Fibroblast of mammary gland (primary cell): ENCODE measurements at regions not wholly inside any gene's neighbourhood (a gene's known extent, or its start where the extent isn't known, plus 50 kb on each side); places are given as distances from the start of the nearest gene placed in this dataset.
A peak's percentile ranks its signal among the peaks of the same experiment; 100 is the strongest.

Experiments used
- DNase-seq: peaks from one replicate; pipeline ENCODE4 v3.0.0-alpha.2; 2010; ENCODE audit warnings: low read depth
- H3K4me3 ChIP-seq: 2 replicates; pipeline ENCODE4 v1.5.1; 2011; ENCODE audit warnings: low read depth, mild to moderate bottlenecking, low read length, moderate library complexity; ENCODE audit not compliant: control insufficient read depth
- CTCF ChIP-seq: conservative IDR thresholded peaks from 2 replicates; pipeline ENCODE4 v1.5.1; 2011; ENCODE audit warnings: low read depth, low read length, inconsistent platforms; ENCODE audit not compliant: control insufficient read depth, insufficient read depth

DNA sequence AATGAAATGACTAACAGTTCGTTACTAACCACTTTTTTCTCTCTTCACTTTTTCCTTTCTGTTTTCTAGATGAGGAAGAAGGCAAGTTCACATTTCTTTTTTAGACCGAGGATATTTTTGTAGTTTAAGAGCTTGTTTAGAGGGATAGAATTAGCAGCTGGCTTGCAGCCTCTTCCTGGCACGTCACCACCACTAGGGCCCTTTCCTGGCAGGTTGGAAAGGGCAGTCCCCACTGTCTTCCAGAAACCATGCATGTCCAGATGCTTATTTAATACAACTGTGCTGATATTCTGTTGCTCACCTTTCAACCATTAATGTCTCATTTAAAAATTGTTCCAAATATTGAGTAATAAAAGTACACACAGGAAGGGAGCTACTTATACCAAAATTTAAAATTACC, 209.5 kb upstream of the PACRGL start:
- no peak overlapping the region for H3K4me3 ChIP-seq
- DNase-seq: no peak
- no peak for TF ChIP-seq CTCF

GRCh38 chr4:20493761-20494353, 206.4 kb upstream of the PACRGL start:
- peak; percentile 23 for DNase-seq
- H3K4me3 ChIP-seq: no peak overlapping the region
- TF ChIP-seq CTCF: no peak

DNA sequence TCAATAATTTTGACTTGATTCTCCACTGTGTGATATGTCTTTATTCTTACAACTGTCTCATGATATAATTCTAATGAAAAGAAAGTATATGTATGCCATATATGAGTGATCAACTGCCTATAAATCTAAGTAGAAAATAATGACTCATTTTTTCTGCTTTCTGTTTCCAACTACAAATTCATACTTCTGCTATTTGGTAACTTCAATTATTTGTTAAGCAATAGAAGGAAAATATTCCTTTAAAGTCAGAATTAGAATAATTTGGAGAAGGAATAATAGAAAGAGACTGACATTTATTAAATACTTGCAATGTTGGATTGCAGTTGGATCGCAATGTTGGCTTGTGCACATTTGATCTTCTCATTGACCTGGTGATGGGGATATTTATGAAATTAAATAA, 204.2 kb upstream of the PACRGL start:
- no peak for TF ChIP-seq CTCF

GRCh38 chr4:20504146-20504545, 196.1 kb upstream of the PACRGL start:
- DNase-seq: no peak
- no peak for TF ChIP-seq CTCF
- H3K4me3 ChIP-seq: no peak overlapping the region

More for the DNA sequence above, 204.2 kb upstream of the PACRGL start:
- no peak overlapping the region for H3K4me3 ChIP-seq
- peak; percentile 20 for DNase-seq

- no peak for DNase-seq
- no peak for TF ChIP-seq CTCF
These were observed 194.3 kb upstream of the PACRGL start for GRCh38 chr4:20505927-20506326.

DNA sequence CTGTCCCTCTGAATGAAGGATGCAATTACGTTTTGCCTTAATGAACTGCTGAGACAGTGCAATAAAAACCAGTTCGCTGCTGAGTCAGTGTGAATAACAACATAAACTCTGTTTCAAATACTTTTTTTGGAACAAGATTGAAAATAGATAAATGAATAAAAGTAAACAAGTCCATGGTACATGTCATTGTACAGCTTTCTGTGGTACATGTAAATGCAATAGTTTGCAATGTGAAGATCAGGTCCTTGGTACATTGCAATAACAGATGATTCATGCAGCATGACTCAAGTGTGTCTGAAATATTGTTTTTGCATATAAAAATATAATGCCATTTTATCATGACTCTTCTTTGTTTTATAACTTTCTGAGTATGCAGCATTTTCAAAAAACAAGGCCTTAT, 193.4 kb upstream of the PACRGL start:
- DNase-seq: peak; percentile 88
- TF ChIP-seq CTCF: no peak
- no peak overlapping the region for H3K4me3 ChIP-seq

More at GRCh38 chr4:20505927-20506326, 194.3 kb upstream of the PACRGL start:
- no peak overlapping the region for H3K4me3 ChIP-seq

DNA sequence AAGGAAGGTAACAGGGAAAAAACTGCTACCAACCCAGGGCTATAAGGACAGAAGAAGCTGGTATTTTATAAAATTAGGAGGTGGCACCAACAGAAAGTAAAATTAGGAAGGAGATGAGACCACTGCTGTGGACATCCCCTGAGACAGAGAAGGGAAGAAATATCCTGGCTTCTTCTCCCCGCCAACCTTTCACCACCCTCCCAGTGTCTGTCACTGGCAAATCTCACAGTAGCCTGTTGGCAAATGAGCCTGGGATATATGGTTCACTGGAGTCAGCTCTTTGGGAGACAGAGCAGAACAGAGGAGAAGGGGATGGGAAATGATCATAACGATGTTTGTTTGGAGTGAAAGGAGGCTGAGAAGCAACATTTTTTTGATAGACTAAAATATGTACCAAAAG, 190.9 kb upstream of the PACRGL start:
- TF ChIP-seq CTCF: no peak
- no peak overlapping the region for H3K4me3 ChIP-seq
- no peak for DNase-seq
